ENCODE measurements at regions not wholly inside any gene's neighbourhood (a gene's known extent, or its start where the extent isn't known, plus 50 kb on each side); places are given as distances from the start of the nearest gene placed in this dataset.

- peaks cover 20% of the 10 kb centered on the region for H3K4me1 ChIP-seq (ENCODE audit: control insufficient read depth, insufficient read depth, low read length)
- no peaks in the 10 kb centered on the region for H3K36me3 ChIP-seq (ENCODE audit: control insufficient read depth, insufficient read depth, low read length)
- H3K4me3 ChIP-seq (ENCODE audit: low read depth, low read length) = no peak overlapping the region
- H3K9me3 ChIP-seq (ENCODE audit: control insufficient read depth, insufficient read depth, low read depth, low read length) = no peaks in the 10 kb centered on the region
- no peak overlapping the region for H3K9ac ChIP-seq (ENCODE audit: low read length)
- H3K27me3 ChIP-seq (ENCODE audit: control insufficient read depth, insufficient read depth, low read length) = no peaks in the 10 kb centered on the region
- no peak overlapping the region for H3K27ac ChIP-seq (ENCODE audit: low read depth, low read length)
Measured at GRCh38 chr9:89802781-89803355, 198.1 kb downstream of the GADD45G start.

- no peak overlapping the region for H3K4me3 ChIP-seq (ENCODE audit: low read depth, low read length)
- no peak overlapping the region for H3K9ac ChIP-seq (ENCODE audit: low read length)
- H3K36me3 ChIP-seq (ENCODE audit: control insufficient read depth, insufficient read depth, low read length) = no peaks in the 10 kb centered on the region
- no peaks in the 10 kb centered on the region for H3K9me3 ChIP-seq (ENCODE audit: control insufficient read depth, insufficient read depth, low read depth, low read length)
- H3K27ac ChIP-seq (ENCODE audit: low read depth, low read length) = no peak overlapping the region
- peaks cover 25% of the 10 kb centered on the region for H3K4me1 ChIP-seq (ENCODE audit: control insufficient read depth, insufficient read depth, low read length)
- H3K27me3 ChIP-seq (ENCODE audit: control insufficient read depth, insufficient read depth, low read length) = no peaks in the 10 kb centered on the region
Measured at GRCh38 chr9:89803403-89803802, 198.6 kb downstream of the GADD45G start.

DNA sequence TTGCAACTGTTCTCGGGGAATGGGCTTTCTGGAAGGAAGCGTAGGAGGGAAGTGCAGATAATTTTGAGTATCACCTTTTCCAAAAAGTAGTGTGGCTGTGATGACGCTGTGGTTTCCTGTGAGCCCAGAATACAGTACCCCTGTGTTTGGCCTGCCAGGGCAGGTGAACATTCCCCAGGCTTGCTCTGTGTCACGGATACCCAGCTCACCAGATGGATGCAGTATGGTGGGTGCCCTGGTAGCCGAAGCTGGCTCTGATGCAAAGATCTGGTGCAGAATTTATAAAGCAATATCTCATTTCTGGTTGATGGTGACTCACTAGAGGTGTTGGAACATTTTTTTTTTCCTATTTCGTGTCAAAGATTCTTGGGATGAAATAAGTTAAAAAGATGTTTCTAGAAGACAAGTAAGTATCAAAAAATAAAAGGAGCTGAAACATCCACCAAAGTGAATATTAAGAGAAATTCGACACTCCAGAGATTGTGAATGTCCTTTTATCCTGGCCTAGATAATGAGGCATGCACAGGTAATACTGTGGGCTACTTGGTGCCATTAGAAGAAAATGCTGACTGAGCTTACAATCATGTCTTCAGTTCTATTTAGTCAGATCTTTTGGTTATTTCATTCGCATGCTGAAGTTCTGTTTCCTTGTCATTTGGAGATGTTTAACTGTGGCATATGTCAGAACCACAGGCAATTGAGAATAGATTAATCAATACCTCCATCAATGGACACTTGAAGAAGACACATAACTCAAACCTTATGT, 200.1 kb downstream of the GADD45G start:
- no peaks in the 10 kb centered on the region for H3K9me3 ChIP-seq (ENCODE audit: control insufficient read depth, insufficient read depth, low read depth, low read length)

DNA sequence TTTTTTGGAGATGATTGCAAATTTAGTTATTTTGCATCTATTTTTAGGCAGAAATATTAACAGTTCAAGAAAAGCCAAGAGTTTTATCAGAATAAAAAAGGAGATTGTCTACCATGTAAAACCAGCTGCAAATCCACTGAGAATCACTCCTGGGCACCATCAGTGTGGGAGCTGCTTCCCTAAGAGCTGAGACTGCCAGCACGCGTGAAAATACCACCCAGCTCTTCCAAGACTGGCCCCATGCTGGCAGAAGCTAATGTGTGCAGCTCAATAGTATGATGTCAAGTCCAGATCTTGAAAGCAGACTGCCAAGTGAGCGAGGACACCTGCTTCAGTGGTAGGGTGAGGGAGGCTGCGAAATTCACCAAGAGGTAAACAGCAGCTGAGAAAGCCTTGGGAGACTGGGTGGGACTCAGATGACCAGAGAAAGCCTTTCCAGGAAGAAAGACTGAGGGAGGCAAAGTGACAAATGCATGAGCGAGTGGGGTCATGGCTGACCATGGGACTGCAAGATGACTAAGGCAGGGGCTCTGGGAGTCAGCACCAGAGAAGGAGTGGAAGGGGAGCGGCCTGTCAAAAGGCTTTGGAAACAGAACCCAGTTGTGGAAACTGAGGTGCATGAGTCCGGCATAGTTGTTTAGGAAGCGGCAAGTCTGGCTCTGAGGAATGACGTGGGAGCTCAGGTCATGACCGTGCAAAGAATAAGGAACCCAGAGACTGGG, 200.9 kb downstream of the GADD45G start:
- Histone ChIP-seq H3K27me3 (ENCODE audit: control insufficient read depth, insufficient read depth, low read length) (no peaks in the 10 kb centered on the region), H3K36me3 (ENCODE audit: control insufficient read depth, insufficient read depth, low read length) (no peaks in the 10 kb centered on the region), H3K9me3 (ENCODE audit: control insufficient read depth, insufficient read depth, low read depth, low read length) (no peaks in the 10 kb centered on the region), H3K27ac (ENCODE audit: low read depth, low read length) (no peak overlapping the region), H3K4me3 (ENCODE audit: low read depth, low read length) (no peak overlapping the region), H3K9ac (ENCODE audit: low read length) (no peak overlapping the region), H3K4me1 (ENCODE audit: control insufficient read depth, insufficient read depth, low read length) (peaks cover 22% of the 10 kb centered on the region)

More for the DNA sequence above, 200.1 kb downstream of the GADD45G start:
- Histone ChIP-seq H3K27me3 (ENCODE audit: control insufficient read depth, insufficient read depth, low read length) (no peaks in the 10 kb centered on the region), H3K9ac (ENCODE audit: low read length) (no peak overlapping the region), H3K4me3 (ENCODE audit: low read depth, low read length) (no peak overlapping the region), H3K4me1 (ENCODE audit: control insufficient read depth, insufficient read depth, low read length) (peaks cover 20% of the 10 kb centered on the region), H3K36me3 (ENCODE audit: control insufficient read depth, insufficient read depth, low read length) (no peaks in the 10 kb centered on the region), H3K27ac (ENCODE audit: low read depth, low read length) (no peak overlapping the region)

DNA sequence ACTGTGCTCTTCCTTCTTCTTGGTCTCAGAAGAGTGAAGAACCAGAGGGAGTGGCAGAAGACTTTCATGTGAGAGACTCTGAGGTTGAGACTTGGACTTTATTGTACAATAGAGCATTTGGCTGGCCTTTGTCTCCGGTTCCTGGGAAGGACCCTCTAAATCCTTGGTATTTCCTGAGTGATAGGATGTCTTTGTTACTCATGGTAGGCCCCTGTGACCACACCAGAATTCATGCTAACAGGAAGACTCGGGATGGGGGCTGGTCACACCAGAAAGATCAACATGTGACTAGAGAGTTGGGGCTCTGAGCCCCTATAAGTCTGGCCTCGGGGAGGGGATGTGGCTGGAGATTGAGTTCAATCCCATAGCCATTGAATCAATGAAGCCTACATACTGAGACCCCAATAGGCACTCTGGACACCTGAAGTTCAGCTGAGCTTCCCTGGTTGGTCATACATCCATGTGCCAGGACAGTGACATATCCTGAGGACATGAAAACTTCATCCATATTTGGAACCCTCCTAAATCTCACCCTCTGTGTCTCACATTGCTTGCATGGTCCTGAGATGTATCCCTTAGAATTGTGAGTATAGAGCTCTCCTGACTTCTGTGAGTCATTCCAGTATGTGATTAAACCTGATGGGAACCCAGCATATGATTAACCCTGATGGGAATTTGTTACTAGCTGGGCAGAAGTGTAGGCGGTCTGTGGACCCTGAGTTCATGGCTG, 201.7 kb downstream of the GADD45G start:
- H3K4me1 ChIP-seq (ENCODE audit: control insufficient read depth, insufficient read depth, low read length) = peaks cover 22% of the 10 kb centered on the region
- no peak overlapping the region for H3K4me3 ChIP-seq (ENCODE audit: low read depth, low read length)
- no peaks in the 10 kb centered on the region for H3K36me3 ChIP-seq (ENCODE audit: control insufficient read depth, insufficient read depth, low read length)
- H3K9ac ChIP-seq (ENCODE audit: low read length) = no peak overlapping the region
- H3K9me3 ChIP-seq (ENCODE audit: control insufficient read depth, insufficient read depth, low read depth, low read length) = no peaks in the 10 kb centered on the region
- H3K27ac ChIP-seq (ENCODE audit: low read depth, low read length) = no peak overlapping the region
- no peaks in the 10 kb centered on the region for H3K27me3 ChIP-seq (ENCODE audit: control insufficient read depth, insufficient read depth, low read length)

- H3K27ac ChIP-seq (ENCODE audit: low read depth, low read length) = no peak overlapping the region
- H3K27me3 ChIP-seq (ENCODE audit: control insufficient read depth, insufficient read depth, low read length) = 0 out of 2 replicates have a peak, but pooled peaks cover 2% of the 10 kb centered on the region
- no peaks in the 10 kb centered on the region for H3K9me3 ChIP-seq (ENCODE audit: control insufficient read depth, insufficient read depth, low read depth, low read length)
Measured at GRCh38 chr9:89807101-89807395, 202.2 kb downstream of the GADD45G start.

GRCh38 chr9:89807682-89808075, 202.9 kb downstream of the GADD45G start:
- Histone ChIP-seq H3K27ac (ENCODE audit: low read depth, low read length) (no peak overlapping the region), H3K27me3 (ENCODE audit: control insufficient read depth, insufficient read depth, low read length) (0 out of 2 replicates have a peak, but pooled peaks cover 4% of the 10 kb centered on the region), H3K4me1 (ENCODE audit: control insufficient read depth, insufficient read depth, low read length) (peaks cover 22% of the 10 kb centered on the region), H3K9ac (ENCODE audit: low read length) (no peak overlapping the region), H3K36me3 (ENCODE audit: control insufficient read depth, insufficient read depth, low read length) (no peaks in the 10 kb centered on the region), H3K9me3 (ENCODE audit: control insufficient read depth, insufficient read depth, low read depth, low read length) (no peaks in the 10 kb centered on the region), H3K4me3 (ENCODE audit: low read depth, low read length) (no peak overlapping the region)

More at GRCh38 chr9:89807101-89807395, 202.2 kb downstream of the GADD45G start:
- Histone ChIP-seq H3K36me3 (ENCODE audit: control insufficient read depth, insufficient read depth, low read length) (no peaks in the 10 kb centered on the region), H3K9ac (ENCODE audit: low read length) (no peak overlapping the region), H3K4me3 (ENCODE audit: low read depth, low read length) (no peak overlapping the region), H3K4me1 (ENCODE audit: control insufficient read depth, insufficient read depth, low read length) (peaks cover 22% of the 10 kb centered on the region)

DNA sequence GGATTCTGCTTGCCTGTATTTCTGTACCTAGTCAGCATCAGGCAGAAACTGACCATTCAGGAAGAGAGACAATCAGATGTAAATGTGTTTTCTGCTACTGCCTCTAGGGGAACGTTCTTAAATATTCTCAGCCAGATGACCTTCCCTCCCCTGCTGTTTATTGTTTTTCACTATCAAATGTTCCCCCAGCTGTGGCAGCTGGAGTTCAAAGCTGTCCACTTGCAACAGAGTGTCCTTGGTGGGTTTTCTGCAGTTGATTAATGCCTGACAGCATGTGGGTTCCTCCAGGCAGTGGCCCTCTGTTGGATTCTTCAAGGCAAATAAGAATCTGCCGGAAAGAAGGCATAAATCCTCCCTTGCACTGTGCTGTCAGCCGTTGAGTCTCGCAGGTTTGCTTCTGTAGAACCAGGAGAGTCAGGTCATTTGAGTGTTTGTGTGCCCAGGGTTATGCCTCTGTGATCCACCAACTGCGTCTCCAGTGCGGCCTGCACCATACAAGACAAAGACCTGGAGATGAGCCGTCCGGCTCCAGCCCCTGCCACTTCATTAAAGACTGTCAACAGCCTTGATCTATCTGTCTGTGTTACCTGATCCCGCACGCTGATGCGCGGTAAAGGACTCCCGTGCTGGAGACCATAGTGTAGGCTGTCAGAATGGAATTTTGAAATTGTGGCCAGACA, 203.4 kb downstream of the GADD45G start:
- Histone ChIP-seq H3K36me3 (ENCODE audit: control insufficient read depth, insufficient read depth, low read length) (no peaks in the 10 kb centered on the region), H3K4me1 (ENCODE audit: control insufficient read depth, insufficient read depth, low read length) (peaks cover 22% of the 10 kb centered on the region), H3K27ac (ENCODE audit: low read depth, low read length) (no peak overlapping the region), H3K27me3 (ENCODE audit: control insufficient read depth, insufficient read depth, low read length) (0 out of 2 replicates have a peak, but pooled peaks cover 4% of the 10 kb centered on the region), H3K9ac (ENCODE audit: low read length) (no peak overlapping the region), H3K9me3 (ENCODE audit: control insufficient read depth, insufficient read depth, low read depth, low read length) (no peaks in the 10 kb centered on the region), H3K4me3 (ENCODE audit: low read depth, low read length) (no peak overlapping the region)

- 0 out of 2 replicates have a peak, but pooled peaks cover 4% of the 10 kb centered on the region for H3K27me3 ChIP-seq (ENCODE audit: control insufficient read depth, insufficient read depth, low read length)
- H3K9me3 ChIP-seq (ENCODE audit: control insufficient read depth, insufficient read depth, low read depth, low read length) = no peaks in the 10 kb centered on the region
- H3K36me3 ChIP-seq (ENCODE audit: control insufficient read depth, insufficient read depth, low read length) = no peaks in the 10 kb centered on the region
- H3K9ac ChIP-seq (ENCODE audit: low read length) = no peak overlapping the region
- no peak overlapping the region for H3K27ac ChIP-seq (ENCODE audit: low read depth, low read length)
- peaks cover 22% of the 10 kb centered on the region for H3K4me1 ChIP-seq (ENCODE audit: control insufficient read depth, insufficient read depth, low read length)
- H3K4me3 ChIP-seq (ENCODE audit: low read depth, low read length) = no peak overlapping the region
Measured at GRCh38 chr9:89808756-89809181, 204.0 kb downstream of the GADD45G start.

GRCh38 chr9:89810431-89810830, 205.6 kb downstream of the GADD45G start:
- H3K4me3 ChIP-seq (ENCODE audit: low read depth, low read length) = no peak overlapping the region
- H3K27me3 ChIP-seq (ENCODE audit: control insufficient read depth, insufficient read depth, low read length) = 0 out of 2 replicates have a peak, but pooled peaks cover 4% of the 10 kb centered on the region
- H3K9me3 ChIP-seq (ENCODE audit: control insufficient read depth, insufficient read depth, low read depth, low read length) = no peaks in the 10 kb centered on the region
- H3K36me3 ChIP-seq (ENCODE audit: control insufficient read depth, insufficient read depth, low read length) = no peaks in the 10 kb centered on the region
- no peak overlapping the region for H3K27ac ChIP-seq (ENCODE audit: low read depth, low read length)
- no peak overlapping the region for H3K9ac ChIP-seq (ENCODE audit: low read length)
- H3K4me1 ChIP-seq (ENCODE audit: control insufficient read depth, insufficient read depth, low read length) = peaks cover 14% of the 10 kb centered on the region

Data from HUES6 (cell line).